Left ventricle myocardium inferior (tissue), 1 donor: ENCODE measurements at regions not wholly inside any gene's neighbourhood (a gene's known extent, or its start where the extent isn't known, plus 50 kb on each side); places are given as distances from the start of the nearest gene placed in this dataset.

ENCODE experiments used
- DNase-seq: peaks from one replicate; pipeline ENCODE4 v3.0.0-alpha.2; 2020
- H3K27ac ChIP-seq: fragments of 200-600 bp; replicated peaks from 2 replicates; pipeline ENCODE4 v1.8.0; 2021
- H3K27me3 ChIP-seq: fragments of 200-600 bp; 2 replicates; pipeline ENCODE4 v1.8.0; 2021; ENCODE audit warnings: low read depth
- H3K36me3 ChIP-seq: fragments of 200-600 bp; 2 replicates; pipeline ENCODE4 v1.8.0; 2021
- H3K4me1 ChIP-seq: fragments of 200-600 bp; 2 replicates; pipeline ENCODE4 v1.8.0; 2021
- H3K4me3 ChIP-seq: fragments of 200-600 bp; 2 replicates; pipeline ENCODE4 v1.8.0; 2021; ENCODE audit warnings: mild to moderate bottlenecking, moderate library complexity
- H3K9me3 ChIP-seq: fragments of 200-600 bp; replicated peaks from 2 replicates; pipeline ENCODE4 v1.8.0; 2021
- CTCF ChIP-seq: fragments of 200-600 bp; IDR thresholded peaks from 2 replicates; pipeline ENCODE4 v1.8.0; 2021; ENCODE audit warnings: antibody characterized with exemption, mild to moderate bottlenecking, borderline replicate concordance
- intact Hi-C: fragments of 100-400 bp; cut with micrococcal nuclease; formaldehyde crosslinking; loops from one replicate; pipeline ENCODE4 v1.11.0; 2022
- donor health status: DM: no; HTN: yes; CAD: no; lungs with severe emphysema.

GRCh38 chr6:145380186-145380585, 355.1 kb downstream of the EPM2A start:
- Histone ChIP-seq H3K27me3 (no peaks in the 10 kb centered on the region), H3K27ac (no peak overlapping the region), H3K4me3 (no peak overlapping the region), H3K9me3 (peaks cover 13% of the 10 kb centered on the region), H3K36me3 (no peaks in the 10 kb centered on the region), H3K4me1 (no peaks in the 10 kb centered on the region)
- no peak for TF ChIP-seq CTCF
- no peak for DNase-seq
- intact Hi-C loops: no loop called here

- Histone ChIP-seq H3K36me3 (no peaks in the 10 kb centered on the region), H3K4me3 (no peak overlapping the region), H3K27ac (no peak overlapping the region), H3K9me3 (peaks cover 12% of the 10 kb centered on the region), H3K4me1 (no peaks in the 10 kb centered on the region), H3K27me3 (no peaks in the 10 kb centered on the region)
- no peak for DNase-seq
- intact Hi-C loops: no loop called here
- TF ChIP-seq CTCF: no peak
These were observed 353.4 kb downstream of the EPM2A start for GRCh38 chr6:145381941-145382340.

- intact Hi-C loops: no loop called here
- H3K4me3 ChIP-seq: no peak overlapping the region
- no peak for DNase-seq
- no peak for TF ChIP-seq CTCF
- H3K9me3 ChIP-seq: no peaks in the 10 kb centered on the region
- H3K27ac ChIP-seq: no peak overlapping the region
- H3K27me3 ChIP-seq: no peaks in the 10 kb centered on the region
- H3K36me3 ChIP-seq: no peaks in the 10 kb centered on the region
- H3K4me1 ChIP-seq: no peaks in the 10 kb centered on the region
These were observed 351.9 kb downstream of the EPM2A start for GRCh38 chr6:145383428-145383827.

GRCh38 chr6:145384503-145384902, 350.8 kb downstream of the EPM2A start:
- no peaks in the 10 kb centered on the region for H3K27me3 ChIP-seq
- no peak for TF ChIP-seq CTCF
- no peaks in the 10 kb centered on the region for H3K9me3 ChIP-seq
- H3K27ac ChIP-seq: no peak overlapping the region
- DNase-seq: no peak
- H3K36me3 ChIP-seq: no peaks in the 10 kb centered on the region
- intact Hi-C loops: no loop called here
- H3K4me1 ChIP-seq: no peaks in the 10 kb centered on the region
- H3K4me3 ChIP-seq: no peak overlapping the region

- no peak for TF ChIP-seq CTCF
- no peaks in the 10 kb centered on the region for H3K27me3 ChIP-seq
- no peaks in the 10 kb centered on the region for H3K4me1 ChIP-seq
- intact Hi-C loops: no loop called here
- no peak overlapping the region for H3K4me3 ChIP-seq
- DNase-seq: no peak
- no peaks in the 10 kb centered on the region for H3K9me3 ChIP-seq
- H3K36me3 ChIP-seq: no peaks in the 10 kb centered on the region
- H3K27ac ChIP-seq: no peak overlapping the region
These were observed 338.8 kb downstream of the EPM2A start for GRCh38 chr6:145396499-145396898.

GRCh38 chr6:145400508-145400907, 334.8 kb downstream of the EPM2A start:
- Histone ChIP-seq H3K4me1 (no peaks in the 10 kb centered on the region), H3K4me3 (no peak overlapping the region), H3K27me3 (no peaks in the 10 kb centered on the region), H3K9me3 (no peaks in the 10 kb centered on the region), H3K27ac (no peak overlapping the region), H3K36me3 (no peaks in the 10 kb centered on the region)
- TF ChIP-seq CTCF: no peak
- no peak for DNase-seq
- intact Hi-C loops: no loop called here
